ENCODE measurements at regions not wholly inside any gene's neighbourhood (a gene's known extent, or its start where the extent isn't known, plus 50 kb on each side); places are given as distances from the start of the nearest gene placed in this dataset.

GRCh38 chr5:67941614-67942401 is 273.7 kb upstream of the PIK3R1 start:
- TF ChIP-seq EZH2 (IDR thresholded peaks at IDR 0.05; ENCODE audit: insufficient read depth, low read length) (no peak), CTCF (IDR thresholded peaks at IDR 0.05; ENCODE audit: insufficient read depth, low read depth, low read length) (no peak)

All from astrocyte (in vitro differentiated cells and primary cell).